Activated B cell treated with CpG ODN at 0.5 μM for 24 hours (primary cell): ENCODE measurements at regions not wholly inside any gene's neighbourhood (a gene's known extent, or its start where the extent isn't known, plus 50 kb on each side); places are given as distances from the start of the nearest gene placed in this dataset.

Source experiments
- ATAC-seq: fragments of 200-7000 bp; cut with Tn5 transposase; one replicate; pipeline ENCODE4 v1.10.0; 2021; ENCODE audit warnings: low read depth, mild to moderate bottlenecking, moderate library complexity
- CTCF ChIA-PET: fragments of 350-600 bp; sonication (Branson Sonifier 250); formaldehyde crosslinking; loops from one replicate; lab custom pipeline; 2021; ENCODE audit warnings: antibody characterized with exemption; lab: Charles Lee
- POLR2A ChIA-PET: fragments of 350-600 bp; sonication (Branson Sonifier 250); formaldehyde crosslinking; loops from one replicate; lab custom pipeline; 2021; ENCODE audit warnings: antibody characterized with exemption; lab: Charles Lee
- DNase-seq: peaks from one replicate; pipeline ENCODE4 v3.0.0; 2022
- H3K27ac Mint-ChIP-seq: one replicate; pipeline ENCODE4 v1.8.0; 2020; ENCODE audit warnings: mixed read lengths
- H3K27me3 Mint-ChIP-seq: one replicate; pipeline ENCODE4 v1.8.0; 2021; ENCODE audit warnings: mixed read lengths
- H3K36me3 Mint-ChIP-seq: one replicate; pipeline ENCODE4 v1.8.0; 2021; ENCODE audit warnings: low read depth, mixed read lengths
- H3K4me1 Mint-ChIP-seq: one replicate; pipeline ENCODE4 v1.8.0; 2021; ENCODE audit warnings: mixed read lengths
- H3K4me3 Mint-ChIP-seq: one replicate; pipeline ENCODE4 v1.8.0; 2020; ENCODE audit warnings: mild to moderate bottlenecking, mixed read lengths
- H3K9me3 Mint-ChIP-seq: one replicate; pipeline ENCODE4 v1.8.0; 2020; ENCODE audit warnings: mixed read lengths
- intact Hi-C: fragments of 100-400 bp; cut with micrococcal nuclease; formaldehyde crosslinking; loops from one replicate; pipeline ENCODE4 v1.15.1; 2024
- TF ChIP-seq, protein P1 (sequence below): fragments of 200-600 bp; IDR thresholded peaks from one replicate; pipeline ENCODE4 v1.8.0; 2022; ENCODE audit warnings: antibody characterized with exemption, mild to moderate bottlenecking

DNA sequence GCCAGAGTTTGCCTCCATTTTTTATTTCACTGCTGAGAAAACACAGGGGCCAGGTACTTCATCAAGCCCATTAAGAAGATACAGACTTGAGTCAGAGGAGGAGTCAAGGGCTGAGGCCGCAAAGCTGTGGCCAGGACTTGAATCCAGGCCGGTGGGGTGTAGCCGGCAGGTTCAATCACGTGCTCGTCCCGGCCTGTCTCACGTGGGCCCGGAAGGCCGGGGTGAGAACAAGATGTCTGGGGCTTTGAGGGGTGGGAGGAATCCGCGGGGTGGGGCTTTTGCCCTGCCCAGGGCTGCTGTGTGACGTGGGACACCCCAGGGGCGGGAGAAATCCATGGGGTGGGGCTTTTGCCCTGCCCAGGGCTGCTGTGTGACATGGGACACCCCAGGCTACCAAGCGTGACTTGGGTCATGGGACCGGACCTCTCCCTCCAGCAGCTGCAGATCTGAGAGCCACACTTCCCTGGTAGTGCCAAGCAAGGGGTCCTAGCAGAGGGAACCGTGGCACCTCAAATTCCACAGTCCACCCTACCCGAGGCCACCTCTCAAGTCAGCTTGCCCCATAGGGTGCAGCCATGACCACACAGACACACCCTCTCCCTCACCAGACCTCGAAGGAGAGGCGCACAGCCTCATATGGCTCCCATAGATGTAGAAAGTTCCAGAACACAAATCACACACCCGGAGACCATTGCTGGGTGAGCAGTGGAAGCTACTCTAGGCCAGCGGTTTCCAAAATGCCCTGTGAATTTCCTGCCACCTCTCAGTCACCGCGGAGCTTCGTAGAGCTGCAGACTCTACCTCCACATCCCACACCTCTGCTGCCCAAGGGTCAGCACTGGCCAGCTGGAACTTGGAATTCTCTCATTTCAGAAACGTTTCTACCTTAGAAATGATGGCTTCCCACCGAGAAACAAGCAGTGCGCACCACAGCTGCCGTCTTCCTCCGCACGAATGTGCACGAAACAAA, 156.1 kb downstream of the DLL1 start:
- no peaks in the 10 kb centered on the region for H3K36me3 Mint-ChIP-seq
- no peaks in the 10 kb centered on the region for H3K9me3 Mint-ChIP-seq
- no peak overlapping the region for H3K27ac Mint-ChIP-seq
- no peaks in the 10 kb centered on the region for H3K4me1 Mint-ChIP-seq
- POLR2A ChIA-PET = no interaction called here
- TF ChIP-seq, protein P1, sequence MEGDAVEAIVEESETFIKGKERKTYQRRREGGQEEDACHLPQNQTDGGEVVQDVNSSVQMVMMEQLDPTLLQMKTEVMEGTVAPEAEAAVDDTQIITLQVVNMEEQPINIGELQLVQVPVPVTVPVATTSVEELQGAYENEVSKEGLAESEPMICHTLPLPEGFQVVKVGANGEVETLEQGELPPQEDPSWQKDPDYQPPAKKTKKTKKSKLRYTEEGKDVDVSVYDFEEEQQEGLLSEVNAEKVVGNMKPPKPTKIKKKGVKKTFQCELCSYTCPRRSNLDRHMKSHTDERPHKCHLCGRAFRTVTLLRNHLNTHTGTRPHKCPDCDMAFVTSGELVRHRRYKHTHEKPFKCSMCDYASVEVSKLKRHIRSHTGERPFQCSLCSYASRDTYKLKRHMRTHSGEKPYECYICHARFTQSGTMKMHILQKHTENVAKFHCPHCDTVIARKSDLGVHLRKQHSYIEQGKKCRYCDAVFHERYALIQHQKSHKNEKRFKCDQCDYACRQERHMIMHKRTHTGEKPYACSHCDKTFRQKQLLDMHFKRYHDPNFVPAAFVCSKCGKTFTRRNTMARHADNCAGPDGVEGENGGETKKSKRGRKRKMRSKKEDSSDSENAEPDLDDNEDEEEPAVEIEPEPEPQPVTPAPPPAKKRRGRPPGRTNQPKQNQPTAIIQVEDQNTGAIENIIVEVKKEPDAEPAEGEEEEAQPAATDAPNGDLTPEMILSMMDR = no peak
- CTCF ChIA-PET = no interaction called here
- intact Hi-C loops = no loop called here
- DNase-seq = no peak
- H3K4me3 Mint-ChIP-seq = no peak overlapping the region
- no peak for ATAC-seq
- H3K27me3 Mint-ChIP-seq = no peaks in the 10 kb centered on the region

DNA sequence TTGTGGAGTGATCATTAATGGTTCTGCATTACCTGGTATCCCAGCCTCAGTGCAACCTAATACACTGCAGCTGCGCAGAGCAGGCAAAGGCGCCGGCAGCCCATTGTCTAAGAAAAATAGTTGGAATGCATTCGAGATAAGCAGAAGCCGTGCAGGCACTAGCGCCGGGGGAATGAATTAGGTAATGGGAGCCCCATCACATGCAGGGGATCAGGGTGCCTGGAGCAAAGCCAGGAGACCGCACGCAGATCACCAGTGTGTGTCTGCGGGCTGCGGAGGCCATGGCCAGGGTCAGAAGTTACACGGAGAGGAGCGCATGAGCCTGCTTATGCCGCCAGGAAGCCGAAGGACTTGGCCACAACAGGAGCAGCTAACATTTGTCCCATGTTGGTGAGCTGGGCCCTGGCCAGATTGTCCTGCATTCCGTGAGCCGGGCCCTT, 156.8 kb downstream of the DLL1 start:
- Mint-ChIP-seq H3K9me3 (no peaks in the 10 kb centered on the region), H3K27me3 (no peaks in the 10 kb centered on the region), H3K4me3 (no peak overlapping the region), H3K4me1 (no peaks in the 10 kb centered on the region), H3K36me3 (no peaks in the 10 kb centered on the region), H3K27ac (no peak overlapping the region)
- ChIA-PET CTCF (no interaction called here), POLR2A (no interaction called here)
- intact Hi-C loops = no loop called here
- DNase-seq (no peak), ATAC-seq (no peak)
- TF ChIP-seq, protein P1 = no peak

DNA sequence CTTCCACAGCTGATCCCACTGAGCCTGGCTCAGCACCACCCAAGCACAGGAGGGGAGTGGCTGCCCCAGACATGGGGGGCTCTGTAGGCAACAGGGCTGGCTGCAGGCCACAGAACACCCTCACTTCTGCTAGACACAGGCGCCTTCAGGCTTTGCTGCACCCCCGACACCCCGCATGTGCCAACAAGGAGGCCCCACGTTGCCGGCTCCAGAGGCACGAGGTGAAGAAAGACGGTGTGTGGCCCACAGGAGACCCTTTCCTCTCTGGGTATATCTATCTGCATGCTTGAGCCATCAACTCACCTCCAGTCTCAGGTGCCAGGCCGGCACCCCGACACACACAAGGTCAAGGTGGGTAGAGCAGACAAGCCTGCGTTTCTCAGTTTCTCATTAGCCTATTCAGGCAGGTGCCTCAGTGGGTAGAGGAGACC, 158.3 kb downstream of the DLL1 start:
- Mint-ChIP-seq H3K4me1 (no peaks in the 10 kb centered on the region), H3K27me3 (no peaks in the 10 kb centered on the region), H3K4me3 (no peak overlapping the region), H3K36me3 (no peaks in the 10 kb centered on the region), H3K27ac (no peak overlapping the region), H3K9me3 (no peaks in the 10 kb centered on the region)
- TF ChIP-seq, protein P1 = no peak
- POLR2A ChIA-PET = no interaction called here
- intact Hi-C loops = no loop called here
- DNase-seq (no peak), ATAC-seq (no peak)
- CTCF ChIA-PET = no interaction called here

DNA sequence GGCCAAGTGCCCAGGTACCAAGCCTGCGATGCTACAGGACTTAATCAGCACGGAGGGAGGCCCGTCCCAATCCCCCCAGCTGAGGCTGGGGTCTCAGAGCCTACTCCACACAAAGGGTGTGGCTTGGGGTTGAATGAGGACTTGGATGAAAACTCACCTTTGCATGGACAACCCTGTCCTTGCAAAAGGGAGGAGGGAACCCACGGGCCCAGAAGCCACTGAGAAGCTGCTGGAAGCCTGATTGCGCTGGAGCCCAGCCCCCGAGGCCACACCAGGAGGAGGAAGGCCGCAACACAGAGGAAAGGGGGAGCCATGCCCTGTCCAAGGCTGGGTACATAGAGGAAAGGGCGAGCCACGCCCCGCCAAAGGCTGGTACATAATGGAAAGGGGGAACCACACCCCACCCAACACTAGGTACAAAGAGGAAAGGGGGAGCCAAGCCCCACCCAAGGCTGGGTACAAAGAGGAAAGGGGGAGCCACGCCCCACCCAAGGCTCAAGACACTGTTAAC, 158.8 kb downstream of the DLL1 start:
- ATAC-seq = no peak
- intact Hi-C loops = no loop called here
- ChIA-PET POLR2A (no interaction called here), CTCF (no interaction called here)
- DNase-seq = no peak
- Mint-ChIP-seq H3K27ac (no peak overlapping the region), H3K4me3 (no peak overlapping the region), H3K9me3 (no peaks in the 10 kb centered on the region), H3K4me1 (no peaks in the 10 kb centered on the region), H3K27me3 (peaks cover 2% of the 10 kb centered on the region), H3K36me3 (no peaks in the 10 kb centered on the region)
- TF ChIP-seq, protein P1 = no peak

DNA sequence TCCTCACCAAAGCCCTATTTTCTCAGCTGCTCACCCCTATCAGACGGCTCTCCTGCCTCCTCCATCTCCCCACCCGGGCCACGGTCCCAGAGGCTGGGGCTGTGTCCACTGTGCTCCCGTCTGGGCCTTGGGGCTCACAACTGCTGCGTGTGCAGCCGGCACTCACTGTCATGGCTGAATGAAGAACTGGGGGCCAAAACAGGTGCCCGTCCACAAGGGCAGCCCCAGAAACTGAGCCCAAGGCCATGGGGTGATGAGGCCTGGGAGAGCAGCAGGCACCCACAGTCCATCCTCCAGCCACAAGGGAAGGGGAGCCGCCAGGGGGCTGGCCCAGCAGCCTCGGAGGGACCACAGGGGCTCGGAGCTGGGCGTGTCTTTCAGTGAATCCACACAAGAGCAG, 159.5 kb downstream of the DLL1 start:
- TF ChIP-seq, protein P1 = no peak
- no peak overlapping the region for H3K27ac Mint-ChIP-seq
- ChIA-PET POLR2A (no interaction called here), CTCF (no interaction called here)
- ATAC-seq = no peak
- no peaks in the 10 kb centered on the region for H3K36me3 Mint-ChIP-seq
- no peaks in the 10 kb centered on the region for H3K9me3 Mint-ChIP-seq
- H3K4me3 Mint-ChIP-seq = no peak overlapping the region
- peaks cover 3% of the 10 kb centered on the region for H3K27me3 Mint-ChIP-seq
- H3K4me1 Mint-ChIP-seq = peaks cover 3% of the 10 kb centered on the region
- intact Hi-C loops = no loop called here
- no peak for DNase-seq
